ENCODE measurements at regions not wholly inside any gene's neighbourhood (a gene's known extent, or its start where the extent isn't known, plus 50 kb on each side); places are given as distances from the start of the nearest gene placed in this dataset.
"Not testable (repeated sequence)": the region's sequence is repeated elsewhere in the genome, so short reads cannot be mapped to it uniquely, and the experiment has no call there.

DNA sequence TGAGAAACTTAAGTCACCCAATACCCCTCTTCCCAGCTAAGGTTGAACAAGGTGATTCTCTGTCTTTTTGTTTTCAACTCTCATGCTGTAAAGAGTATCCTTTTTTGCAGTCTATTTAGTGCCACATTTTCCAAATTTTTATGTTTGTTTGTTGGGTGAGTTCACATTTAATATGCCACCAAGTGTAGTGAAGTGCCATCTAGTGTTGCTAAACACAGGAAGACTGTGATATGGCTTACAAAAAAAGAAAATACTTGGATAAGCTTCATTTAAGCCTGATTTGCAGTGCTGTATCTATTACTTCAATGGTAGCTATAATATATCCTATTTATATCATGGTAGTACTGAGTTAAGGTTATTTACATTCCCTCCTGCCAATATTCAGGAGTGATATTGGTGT, 319.2 kb upstream of the CHORDC1 start:
- DNase-seq (ENCODE audit: low read depth in 4 of 4, low spot score in 3 of 4) = no peak

GRCh38 chr11:90536301-90536700, 313.5 kb upstream of the CHORDC1 start:
- DNase-seq (ENCODE audit: low read depth in 4 of 4, low spot score in 3 of 4) = no peak

- no peak for DNase-seq (ENCODE audit: low read depth in 4 of 4, low spot score in 3 of 4)
These were observed 309.3 kb upstream of the CHORDC1 start for GRCh38 chr11:90532125-90532524.

DNA sequence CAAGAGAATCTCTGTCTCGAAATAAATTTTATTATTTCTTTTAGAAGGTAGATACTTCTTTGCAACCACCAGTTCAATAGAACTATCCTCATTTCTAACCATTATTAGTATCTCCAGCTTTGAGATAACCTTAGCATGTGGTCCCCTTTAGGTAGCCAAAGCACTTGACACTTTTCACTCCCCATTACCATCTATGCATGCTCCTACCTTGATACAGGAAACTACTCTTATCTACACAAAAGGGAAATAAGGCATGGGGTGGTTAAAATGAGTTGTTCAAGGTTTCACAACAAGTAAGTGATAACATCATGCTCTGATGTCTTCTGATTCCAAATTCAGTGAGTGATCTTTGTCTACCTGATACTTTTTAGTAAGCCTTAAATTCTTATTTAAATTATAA, 308.2 kb upstream of the CHORDC1 start:
- DNase-seq (ENCODE audit: low read depth in 4 of 4, low spot score in 3 of 4) = no peak

DNA sequence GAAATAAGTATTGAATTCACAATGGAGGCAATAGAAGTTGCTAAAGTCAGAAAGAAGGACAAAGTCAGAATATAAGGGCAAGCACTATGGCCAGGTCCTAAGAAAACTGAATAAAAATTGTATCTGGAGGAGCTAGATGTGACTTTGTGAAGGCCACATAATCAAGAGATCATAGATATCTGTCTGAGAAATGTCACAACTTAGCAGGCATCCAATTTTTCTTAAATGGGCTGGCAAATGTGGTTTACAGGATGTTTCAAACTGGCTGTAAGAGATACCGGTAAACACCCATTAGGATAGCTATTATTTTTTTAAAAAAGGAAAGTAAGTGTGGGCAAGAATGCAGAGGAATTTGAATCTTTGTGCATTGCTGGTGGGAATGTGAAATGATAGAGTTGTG, 303.1 kb upstream of the CHORDC1 start:
- DNase-seq (ENCODE audit: low read depth in 4 of 4, low spot score in 3 of 4) = no peak

DNA sequence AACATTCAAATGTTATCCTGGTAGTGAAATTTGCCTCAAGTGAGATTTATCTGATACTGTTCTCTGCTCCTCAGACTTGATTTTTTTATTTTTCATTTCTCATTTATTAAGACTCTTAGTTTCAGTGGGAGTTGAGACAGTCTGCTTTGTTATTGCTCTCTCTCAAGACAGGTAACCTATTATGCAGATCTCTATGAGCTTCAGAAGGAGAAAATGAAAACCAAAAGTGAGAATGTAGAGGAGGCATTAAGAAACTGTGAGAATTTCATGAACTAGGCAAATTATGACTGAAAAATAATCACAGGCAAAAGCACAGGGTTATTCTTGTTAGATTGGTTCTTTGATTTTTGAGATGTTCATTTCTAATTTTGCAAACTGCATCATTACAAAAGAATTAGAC, 290.0 kb upstream of the CHORDC1 start:
- DNase-seq (ENCODE audit: low read depth in 4 of 4, low spot score in 3 of 4) = no peak

GRCh38 chr11:90510839-90511238, 288.0 kb upstream of the CHORDC1 start:
- DNase-seq (ENCODE audit: low read depth in 4 of 4, low spot score in 3 of 4) = no peak

GRCh38 chr11:90500922-90501568, 278.2 kb upstream of the CHORDC1 start:
- DNase-seq (ENCODE audit: low read depth in 4 of 4, low spot score in 3 of 4) = no peak

GRCh38 chr11:90496722-90497121, 273.9 kb upstream of the CHORDC1 start:
- DNase-seq (ENCODE audit: low read depth in 4 of 4, low spot score in 3 of 4) = no peak

DNA sequence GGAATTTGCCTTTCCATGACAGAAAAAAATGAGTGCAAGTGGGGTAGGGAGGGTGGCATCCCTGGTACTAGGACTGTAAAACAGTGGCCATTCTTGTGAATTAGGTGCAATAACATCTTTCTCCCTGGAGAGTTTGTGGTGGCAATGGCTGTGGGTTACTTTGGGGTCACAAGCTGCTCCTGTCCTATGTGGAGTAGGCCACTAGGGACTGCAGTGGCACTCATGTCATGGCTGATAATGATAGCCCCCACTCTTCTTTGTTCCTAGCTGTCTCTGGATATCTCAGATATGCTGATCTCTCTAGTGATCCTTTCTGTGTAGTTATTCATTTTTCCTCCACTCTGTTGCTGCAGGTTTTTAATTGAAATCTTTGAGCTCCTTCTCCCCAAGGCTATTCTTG, 270.5 kb upstream of the CHORDC1 start:
- no peak for DNase-seq (ENCODE audit: low read depth in 4 of 4, low spot score in 3 of 4)

DNA sequence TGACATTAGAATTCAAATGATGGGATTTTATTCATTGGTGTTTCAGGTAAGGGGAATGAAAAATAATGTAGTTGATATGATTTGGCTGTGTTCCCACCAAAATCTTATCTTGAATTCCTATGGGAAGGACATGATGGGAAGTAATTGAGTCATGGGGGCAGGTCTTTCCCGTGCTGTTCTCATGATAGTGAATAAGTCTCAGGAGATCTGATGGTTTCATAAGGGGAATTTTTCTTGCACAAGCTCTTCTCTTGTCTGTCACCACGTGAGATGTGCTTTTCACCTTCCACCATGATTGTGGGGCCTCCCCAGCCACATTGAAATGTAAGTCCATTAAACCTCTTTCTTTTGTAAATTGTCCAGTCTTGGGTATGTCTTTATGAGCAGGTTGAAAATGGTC, 268.6 kb upstream of the CHORDC1 start:
- no peak for DNase-seq (ENCODE audit: low read depth in 4 of 4, low spot score in 3 of 4)

GRCh38 chr11:90476442-90477007, 253.7 kb upstream of the CHORDC1 start:
- DNase-seq (ENCODE audit: low read depth in 4 of 4, low spot score in 3 of 4) = peak in 1 of 4 donors; percentile 3

GRCh38 chr11:90468923-90469322, 246.1 kb upstream of the CHORDC1 start:
- DNase-seq (ENCODE audit: low read depth in 4 of 4, low spot score in 3 of 4) = no peak

DNA sequence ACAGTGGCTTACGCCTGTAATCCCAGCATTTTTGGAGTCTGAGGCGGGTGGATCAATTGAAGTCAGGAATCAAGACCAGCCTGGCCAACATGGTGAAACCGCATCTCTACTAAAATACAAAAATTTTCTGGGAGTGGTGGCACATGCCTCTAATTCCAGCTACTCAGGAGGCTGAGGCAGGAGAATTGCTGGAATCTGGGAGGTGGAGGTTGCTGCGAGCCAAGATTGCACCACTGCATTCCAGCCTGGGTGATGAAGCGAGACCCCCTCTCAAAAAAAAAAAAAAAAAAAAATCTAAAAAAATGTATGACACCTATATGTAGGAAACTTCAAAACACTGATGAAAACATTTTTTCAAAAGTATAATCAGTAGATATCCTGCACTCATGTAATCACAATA, 242.7 kb upstream of the CHORDC1 start:
- DNase-seq (ENCODE audit: low read depth in 4 of 4, low spot score in 3 of 4) = no peak

GRCh38 chr11:90455347-90455920, 232.6 kb upstream of the CHORDC1 start:
- not testable (repeated sequence) for DNase-seq (ENCODE audit: low read depth in 4 of 4, low spot score in 3 of 4)

DNA sequence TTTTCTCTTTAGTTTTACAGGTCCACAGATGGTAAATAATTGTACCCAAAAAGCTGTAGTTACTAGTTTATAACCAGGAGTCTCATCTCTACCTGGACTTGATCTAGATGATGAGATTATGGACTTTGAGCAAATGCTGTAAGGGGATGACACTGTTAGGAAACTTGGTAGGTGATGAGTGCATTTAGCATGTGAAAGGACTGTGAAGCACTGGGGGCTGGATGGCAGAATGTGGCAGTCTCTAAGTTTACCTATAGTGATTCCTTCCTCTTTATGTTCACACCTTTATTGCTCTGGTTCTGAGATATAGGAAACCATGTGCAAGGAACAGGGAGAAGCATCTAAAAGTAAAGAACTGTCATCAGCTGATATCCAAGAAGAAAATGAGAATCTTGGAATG, 230.7 kb upstream of the CHORDC1 start:
- DNase-seq (ENCODE audit: low read depth in 4 of 4, low spot score in 3 of 4) = no peak

DNA sequence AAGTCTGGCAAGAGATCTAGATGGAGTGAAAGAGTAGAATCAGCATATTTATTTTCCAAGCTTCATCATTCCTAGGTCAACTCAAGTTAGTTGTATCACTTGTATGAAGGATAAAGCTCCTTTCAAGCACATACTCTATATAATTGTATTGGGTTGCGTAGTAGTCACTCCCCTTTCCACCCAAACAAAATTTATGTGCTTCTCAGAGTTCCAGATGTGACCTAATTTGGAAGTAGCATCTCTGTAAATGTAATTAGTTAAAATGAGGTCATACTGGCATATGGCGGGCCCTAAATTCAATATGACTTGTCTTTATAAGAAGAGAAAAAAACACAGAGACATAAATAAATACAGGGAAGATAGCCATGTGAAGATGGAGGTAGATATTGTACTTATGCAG, 226.8 kb upstream of the CHORDC1 start:
- DNase-seq (ENCODE audit: low read depth in 4 of 4, low spot score in 3 of 4) = no peak

DNA sequence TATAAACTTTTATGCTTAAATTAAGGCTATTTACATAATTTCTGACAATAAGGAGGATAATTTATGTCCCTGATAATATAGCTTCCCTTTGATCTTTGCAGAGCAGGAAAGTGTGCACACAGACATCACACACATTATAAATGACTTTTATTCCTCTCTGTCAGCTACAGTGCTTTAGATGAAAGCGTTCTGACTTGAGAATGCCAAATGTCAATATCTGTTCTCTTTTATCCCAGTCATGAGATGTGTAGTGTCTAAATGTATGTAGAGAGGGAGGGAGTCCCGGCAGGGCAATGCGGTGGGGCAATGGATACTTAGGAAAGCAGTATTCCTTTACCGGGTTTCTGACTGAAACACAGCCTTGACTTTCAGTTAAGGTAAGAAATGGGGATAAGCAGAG, 225.4 kb upstream of the CHORDC1 start:
- no peak for DNase-seq (ENCODE audit: low read depth in 4 of 4, low spot score in 3 of 4)

- DNase-seq (ENCODE audit: low read depth in 4 of 4, low spot score in 3 of 4) = no peak
These were observed 224.8 kb upstream of the CHORDC1 start for GRCh38 chr11:90447618-90448017.

DNA sequence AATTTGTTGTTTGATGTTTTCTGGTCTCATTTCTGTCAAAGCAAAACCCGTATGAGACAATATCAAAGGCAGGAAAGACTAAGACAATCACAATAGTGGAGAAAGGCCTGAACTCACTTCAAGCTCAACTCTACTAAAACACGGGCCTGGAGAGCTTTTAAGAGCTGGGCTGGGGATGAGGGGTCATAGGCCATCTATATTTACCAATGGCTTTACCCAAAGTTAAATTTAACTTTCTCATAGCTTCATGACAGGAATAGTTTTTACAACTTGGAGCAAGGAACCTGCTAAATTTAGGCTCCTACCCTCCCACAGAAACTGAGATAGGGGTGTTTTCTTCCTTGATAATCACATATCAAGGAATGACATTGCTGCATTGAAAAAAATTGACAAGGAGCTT, 223.4 kb upstream of the CHORDC1 start:
- no peak for DNase-seq (ENCODE audit: low read depth in 4 of 4, low spot score in 3 of 4)

DNA sequence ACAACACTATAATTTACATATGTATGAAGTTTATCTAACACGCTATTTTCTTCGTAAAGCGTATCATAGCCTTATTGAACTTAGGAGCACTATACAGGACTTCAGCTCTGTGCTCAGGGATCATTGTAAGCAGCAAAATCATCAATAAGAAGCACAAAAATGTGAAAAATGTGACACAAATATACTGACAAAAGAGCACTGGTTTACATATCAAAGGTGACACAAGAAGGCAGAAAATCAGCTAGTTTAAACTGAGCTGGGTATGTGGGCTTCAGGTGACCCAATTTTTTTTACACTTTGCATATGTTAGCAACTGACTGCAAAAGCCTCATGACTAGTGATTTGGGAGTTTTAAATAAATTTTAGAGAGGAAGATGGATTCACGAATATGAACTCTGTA, 215.2 kb upstream of the CHORDC1 start:
- no peak for DNase-seq (ENCODE audit: low read depth in 4 of 4, low spot score in 3 of 4)

GRCh38 chr11:90434858-90435257, 212.0 kb upstream of the CHORDC1 start:
- DNase-seq (ENCODE audit: low read depth in 4 of 4, low spot score in 3 of 4) = no peak

DNA sequence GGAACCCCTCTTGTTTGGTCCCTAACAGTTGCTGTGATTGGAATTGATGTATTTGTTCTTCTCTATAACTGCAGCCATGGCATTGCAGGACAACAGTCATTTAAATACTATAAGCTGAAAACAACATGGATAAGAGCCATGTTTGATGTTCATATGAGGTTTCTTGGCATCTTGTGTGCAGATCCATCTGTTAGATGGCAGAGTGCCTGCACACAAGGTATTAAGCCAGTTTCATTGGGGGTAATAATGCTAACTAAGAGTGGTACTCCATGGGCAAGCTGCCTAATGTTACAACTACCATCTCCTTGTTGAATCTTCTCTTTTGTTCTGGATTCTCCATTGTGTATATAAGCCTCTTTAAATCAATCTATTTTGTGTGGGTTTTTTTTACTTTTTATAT, 206.0 kb upstream of the CHORDC1 start:
- DNase-seq (ENCODE audit: low read depth in 4 of 4, low spot score in 3 of 4) = no peak

Data from left renal pelvis (tissue), 4 donors.